Hepatocyte (in vitro differentiated cells): ENCODE measurements at regions not wholly inside any gene's neighbourhood (a gene's known extent, or its start where the extent isn't known, plus 50 kb on each side); places are given as distances from the start of the nearest gene placed in this dataset.

ENCODE experiments used
- DNase-seq: peaks from one replicate; pipeline ENCODE4 v3.0.0-alpha.2; 2016; ENCODE audit warnings: low spot score
- H2AFZ ChIP-seq: fragments of 200-600 bp; sonication (generic); 2 replicates; pipeline ENCODE4 v1.6.0; 2016; ENCODE audit warnings: antibody characterized with exemption, mild to moderate bottlenecking
- H3K27ac ChIP-seq: fragments of 200-600 bp; sonication (generic); 2 replicates; pipeline ENCODE4 v1.5.1; 2016; ENCODE audit warnings: mild to moderate bottlenecking
- H3K27me3 ChIP-seq: fragments of 200-600 bp; sonication (generic); 2 replicates; pipeline ENCODE4 v1.6.1; 2016
- H3K36me3 ChIP-seq: fragments of 200-600 bp; sonication (generic); replicated peaks from 2 replicates; pipeline ENCODE4 v1.5.1; 2016; ENCODE audit warnings: low read depth; ENCODE audit not compliant: insufficient read depth
- H3K4me1 ChIP-seq: fragments of 200-600 bp; sonication (generic); 2 replicates; pipeline ENCODE4 v1.5.1; 2016; ENCODE audit warnings: mild to moderate bottlenecking, moderate library complexity; ENCODE audit not compliant: insufficient read depth
- H3K4me2 ChIP-seq: fragments of 200-600 bp; sonication (generic); 2 replicates; pipeline ENCODE4 v1.6.0; 2016
- H3K4me3 ChIP-seq: fragments of 200-600 bp; sonication (generic); 2 replicates; pipeline ENCODE4 v1.5.1; 2016; ENCODE audit warnings: mild to moderate bottlenecking
- H3K79me2 ChIP-seq: fragments of 200-600 bp; sonication (generic); 2 replicates; pipeline ENCODE4 v1.6.0; 2017; ENCODE audit warnings: mild to moderate bottlenecking
- H3K9me2 ChIP-seq: fragments of 200-600 bp; sonication (generic); replicated peaks from 2 replicates; pipeline ENCODE4 v1.6.0; 2017; ENCODE audit warnings: mild to moderate bottlenecking; ENCODE audit not compliant: insufficient read depth
- H3K9me3 ChIP-seq: fragments of 200-600 bp; sonication (generic); 2 replicates; pipeline ENCODE4 v1.5.1; 2016; ENCODE audit warnings: low read depth, mild to moderate bottlenecking
- H4K20me1 ChIP-seq: fragments of 200-600 bp; sonication (generic); 2 replicates; pipeline ENCODE4 v1.6.0; 2016; ENCODE audit warnings: mild to moderate bottlenecking; ENCODE audit not compliant: insufficient read depth, poor library complexity, severe bottlenecking
- EZH2 ChIP-seq: fragments of 200-600 bp; sonication (generic); IDR thresholded peaks from 2 replicates; pipeline ENCODE4 v1.6.1; 2016; ENCODE audit warnings: antibody characterized with exemption, mild to moderate bottlenecking, borderline replicate concordance
- EZH2phosphoT487 ChIP-seq: fragments of 200-600 bp; sonication (generic); IDR thresholded peaks from one replicate; pipeline ENCODE4 v1.6.1; 2018; ENCODE audit warnings: antibody characterized with exemption, mild to moderate bottlenecking, low read depth, moderate library complexity; ENCODE audit not compliant: unreplicated experiment, severe bottlenecking
- whole genome bisulfite sequencing: methylation state at CpG from one replicate; pipeline ENCODE4 v1.1.6; 2016; ENCODE audit warnings: low lambda C conversion rate; ENCODE audit errors: missing lambda C conversion rate; 5-methylcytosine and 5-hydroxymethylcytosine counted together
- TF ChIP-seq, protein P1 (sequence below): fragments of 200-600 bp; sonication (generic); IDR thresholded peaks from 2 replicates; pipeline ENCODE4 v1.5.1; 2016; ENCODE audit warnings: antibody characterized with exemption, mild to moderate bottlenecking; ENCODE audit not compliant: poor library complexity

- H3K36me3 ChIP-seq, result no peaks in the 10 kb centered on the region
- H3K79me2 ChIP-seq, result no peaks in the 10 kb centered on the region
- no peaks in the 10 kb centered on the region for H3K27me3 ChIP-seq
- no peaks in the 10 kb centered on the region for H4K20me1 ChIP-seq
- no peaks in the 10 kb centered on the region for H3K9me2 ChIP-seq
- 82% methylated on average over 4 of the region's 4 CpGs for WGBS
- H3K4me2 ChIP-seq, result no peak overlapping the region
- peaks cover 35% of the 10 kb centered on the region for H3K4me1 ChIP-seq
- H3K4me3 ChIP-seq, result no peak overlapping the region
- peak overlapping the region; percentile 78 for H3K27ac ChIP-seq
- H2AFZ ChIP-seq, result no peak overlapping the region
- DNase-seq, result no peak
- TF ChIP-seq EZH2, result no peak
- TF ChIP-seq EZH2phosphoT487, result no peak
- TF ChIP-seq, protein P1, sequence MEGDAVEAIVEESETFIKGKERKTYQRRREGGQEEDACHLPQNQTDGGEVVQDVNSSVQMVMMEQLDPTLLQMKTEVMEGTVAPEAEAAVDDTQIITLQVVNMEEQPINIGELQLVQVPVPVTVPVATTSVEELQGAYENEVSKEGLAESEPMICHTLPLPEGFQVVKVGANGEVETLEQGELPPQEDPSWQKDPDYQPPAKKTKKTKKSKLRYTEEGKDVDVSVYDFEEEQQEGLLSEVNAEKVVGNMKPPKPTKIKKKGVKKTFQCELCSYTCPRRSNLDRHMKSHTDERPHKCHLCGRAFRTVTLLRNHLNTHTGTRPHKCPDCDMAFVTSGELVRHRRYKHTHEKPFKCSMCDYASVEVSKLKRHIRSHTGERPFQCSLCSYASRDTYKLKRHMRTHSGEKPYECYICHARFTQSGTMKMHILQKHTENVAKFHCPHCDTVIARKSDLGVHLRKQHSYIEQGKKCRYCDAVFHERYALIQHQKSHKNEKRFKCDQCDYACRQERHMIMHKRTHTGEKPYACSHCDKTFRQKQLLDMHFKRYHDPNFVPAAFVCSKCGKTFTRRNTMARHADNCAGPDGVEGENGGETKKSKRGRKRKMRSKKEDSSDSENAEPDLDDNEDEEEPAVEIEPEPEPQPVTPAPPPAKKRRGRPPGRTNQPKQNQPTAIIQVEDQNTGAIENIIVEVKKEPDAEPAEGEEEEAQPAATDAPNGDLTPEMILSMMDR, result no peak
- H3K9me3 ChIP-seq, result no peaks in the 10 kb centered on the region
Measured at GRCh38 chr3:177595530-177596188, 398.4 kb upstream of the TBL1XR1 start.

DNA sequence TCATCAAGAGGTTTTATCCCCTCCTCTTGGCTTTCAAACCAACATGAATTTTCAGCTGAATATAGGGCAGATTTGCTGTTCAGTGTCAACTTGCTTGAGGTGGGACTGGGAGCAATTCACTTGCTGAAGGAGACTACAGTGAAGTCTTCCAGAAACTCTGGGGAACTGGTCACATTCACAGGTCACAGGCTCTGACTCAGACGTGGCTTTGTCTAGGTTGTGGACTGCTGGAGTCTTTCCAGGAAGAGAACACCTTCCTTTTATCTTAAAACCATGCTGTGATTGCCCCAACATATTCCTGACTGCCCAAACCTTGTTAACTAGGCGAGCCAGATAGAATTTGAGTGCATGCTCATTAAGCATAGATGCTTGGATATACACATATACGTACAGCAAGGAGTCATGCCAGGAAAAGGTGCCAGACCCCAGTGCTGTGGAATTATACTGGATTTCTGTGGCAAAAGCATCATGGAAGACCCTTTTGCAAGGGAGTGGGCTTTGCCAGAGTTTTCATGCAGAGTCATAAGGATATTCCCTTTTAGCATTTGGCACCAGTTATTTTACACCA, 399.1 kb upstream of the TBL1XR1 start:
- peaks cover 31% of the 10 kb centered on the region for H3K4me1 ChIP-seq
- no peaks in the 10 kb centered on the region for H3K9me3 ChIP-seq

DNA sequence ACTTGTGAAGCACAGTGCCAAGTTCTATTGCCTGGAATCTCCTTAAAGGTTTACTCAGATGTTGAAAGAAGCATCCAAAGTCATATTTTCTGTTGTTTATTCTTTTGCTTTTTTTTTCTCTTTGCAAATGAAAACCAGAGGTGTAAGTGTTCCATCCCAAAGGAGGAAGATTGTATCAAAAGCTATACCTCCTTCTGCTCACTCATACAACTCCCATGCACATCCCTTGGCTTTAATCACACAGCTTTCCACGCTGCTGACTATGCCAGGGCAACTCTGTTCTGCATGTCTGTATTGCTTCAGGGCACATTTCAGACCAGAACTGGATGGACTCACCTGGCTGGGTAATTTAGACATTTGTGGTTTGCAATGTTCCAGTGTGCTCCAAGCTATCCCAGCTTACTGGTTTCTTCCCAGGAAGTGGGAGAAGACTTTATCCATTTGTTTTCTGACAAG, 399.6 kb upstream of the TBL1XR1 start:
- Histone ChIP-seq H4K20me1 (no peaks in the 10 kb centered on the region), H3K4me3 (no peak overlapping the region), H3K4me2 (peak overlapping the region; percentile 39), H3K79me2 (no peaks in the 10 kb centered on the region), H3K9me2 (no peaks in the 10 kb centered on the region), H3K36me3 (no peaks in the 10 kb centered on the region), H3K27ac (peak overlapping the region; percentile 78), H3K4me1 (peaks cover 26% of the 10 kb centered on the region), H3K9me3 (no peaks in the 10 kb centered on the region), H3K27me3 (no peaks in the 10 kb centered on the region), H2AFZ (no peak overlapping the region)
- TF ChIP-seq EZH2 (no peak), EZH2phosphoT487 (no peak)
- TF ChIP-seq, protein P1, result no peak
- 70% methylated on average over 1 of the region's 1 CpG for WGBS
- DNase-seq, result no peak

More for the DNA sequence above, 399.1 kb upstream of the TBL1XR1 start:
- Histone ChIP-seq H3K4me2 (no peak overlapping the region), H4K20me1 (no peaks in the 10 kb centered on the region), H3K27me3 (no peaks in the 10 kb centered on the region), H3K36me3 (no peaks in the 10 kb centered on the region), H2AFZ (no peak overlapping the region), H3K4me3 (no peak overlapping the region), H3K79me2 (no peaks in the 10 kb centered on the region), H3K9me2 (no peaks in the 10 kb centered on the region), H3K27ac (peak overlapping the region; percentile 78)
- TF ChIP-seq EZH2phosphoT487 (no peak), EZH2 (no peak)
- TF ChIP-seq, protein P1, result no peak
- 48% methylated on average over 3 of the region's 3 CpGs for WGBS
- peak; percentile 46 for DNase-seq
